ENCODE measurements at regions not wholly inside any gene's neighbourhood (a gene's known extent, or its start where the extent isn't known, plus 50 kb on each side); places are given as distances from the start of the nearest gene placed in this dataset.

DNA sequence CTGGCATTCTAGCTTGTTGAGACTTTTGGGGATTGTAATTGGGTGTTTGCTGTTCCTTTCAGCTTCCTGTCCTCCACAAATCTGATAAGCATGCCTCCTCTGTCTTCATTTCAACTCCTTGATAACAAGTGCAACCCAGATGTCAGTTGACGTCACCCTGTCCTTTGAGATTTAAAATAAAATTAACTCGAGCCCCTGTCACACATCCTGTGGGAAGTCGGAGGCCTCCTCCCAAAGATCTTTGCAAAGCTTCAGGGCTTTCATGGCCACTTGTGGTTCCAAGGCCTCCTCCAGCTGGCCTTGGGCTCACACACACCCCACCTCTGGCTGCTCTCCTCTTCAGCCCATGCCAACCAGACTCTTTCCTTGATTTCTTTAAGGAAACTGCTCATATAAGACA lies 69.9 kb upstream of the ITGA6 start:
- Histone ChIP-seq H3K9me3 (ENCODE audit: insufficient read depth, low read depth, low read length) (no peaks in the 10 kb centered on the region), H3K36me3 (ENCODE audit: insufficient read depth, low read depth, low read length) (no peaks in the 10 kb centered on the region)

DNA sequence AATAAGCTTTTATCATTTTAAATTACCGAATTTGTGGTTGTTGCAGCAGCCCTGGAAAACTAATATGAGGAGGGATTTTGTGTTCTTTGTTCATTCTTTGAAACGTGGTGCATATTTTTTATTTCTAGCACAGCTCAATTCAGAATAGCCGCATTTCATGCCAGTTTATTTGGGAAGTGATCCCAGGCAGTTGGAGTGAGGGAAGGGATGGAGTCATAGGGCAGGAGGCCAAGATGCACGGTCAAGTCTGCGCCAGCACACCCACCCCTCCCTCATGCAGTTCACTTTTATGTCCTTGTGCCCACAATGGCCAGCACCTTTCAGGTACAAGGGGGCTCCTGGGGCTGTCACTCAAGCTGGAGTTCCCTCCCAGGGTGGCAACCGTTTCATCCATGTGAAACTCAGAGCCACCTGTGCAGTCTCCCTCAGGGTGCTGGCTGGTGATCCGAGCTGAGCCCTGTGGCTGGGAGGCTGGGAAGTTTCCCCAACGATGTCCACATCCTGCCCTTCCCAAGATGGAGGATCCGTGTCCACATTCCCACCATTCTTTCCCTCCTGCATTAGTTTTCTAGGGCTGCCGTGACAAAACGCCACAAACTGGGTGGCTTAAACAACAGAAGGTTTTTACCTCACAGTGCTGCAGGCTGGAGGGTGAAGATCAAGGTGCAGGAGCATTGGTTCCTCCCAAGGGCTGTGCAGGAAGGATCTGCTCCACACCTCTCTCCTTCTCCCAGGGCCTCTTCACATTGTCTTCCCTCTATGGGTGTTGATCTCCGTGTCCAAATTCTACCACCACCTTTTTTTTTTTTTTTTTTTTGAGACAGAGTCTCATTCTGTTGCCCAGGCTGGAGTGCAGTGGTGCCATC lies 68.5 kb upstream of the ITGA6 start:
- Histone ChIP-seq H3K9me3 (ENCODE audit: insufficient read depth, low read depth, low read length) (no peaks in the 10 kb centered on the region), H3K27me3 (ENCODE audit: insufficient read depth, low read length) (no peaks in the 10 kb centered on the region), H3K4me1 (ENCODE audit: insufficient read depth, low read length) (no peaks in the 10 kb centered on the region; the same call in 1 of the 2 replicates), H3K9ac (ENCODE audit: low read depth, low read length) (no peak overlapping the region), H3K4me3 (ENCODE audit: low read length) (no peak overlapping the region), H3K36me3 (ENCODE audit: insufficient read depth, low read depth, low read length) (no peaks in the 10 kb centered on the region), H3K27ac (ENCODE audit: low read length) (no peak overlapping the region)

More for the DNA sequence above, 69.9 kb upstream of the ITGA6 start:
- Histone ChIP-seq H3K9ac (ENCODE audit: low read depth, low read length) (no peak overlapping the region), H3K27me3 (ENCODE audit: insufficient read depth, low read length) (no peaks in the 10 kb centered on the region), H3K27ac (ENCODE audit: low read length) (no peak overlapping the region), H3K4me1 (ENCODE audit: insufficient read depth, low read length) (no peaks in the 10 kb centered on the region; the same call in 1 of the 2 replicates), H3K4me3 (ENCODE audit: low read length) (no peak overlapping the region)

DNA sequence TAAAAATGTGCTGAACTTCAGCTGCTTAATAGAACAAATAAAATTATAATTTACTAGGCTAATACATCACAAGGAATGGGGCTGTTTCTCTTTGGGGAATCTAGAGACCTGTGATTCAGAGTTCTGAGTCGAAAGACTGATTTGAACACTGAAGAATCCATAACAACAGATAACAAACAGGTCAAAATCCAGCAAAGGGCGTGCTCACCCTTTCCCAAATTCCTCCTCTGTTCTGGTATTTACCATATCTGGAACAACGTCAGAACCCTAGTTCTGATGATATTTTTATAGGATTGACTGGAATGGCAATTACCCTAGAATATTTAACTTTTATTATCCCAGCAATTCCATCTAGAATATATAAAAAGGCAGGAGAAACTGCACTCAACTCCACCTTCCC lies 66.0 kb upstream of the ITGA6 start:
- H3K4me1 ChIP-seq (ENCODE audit: insufficient read depth, low read length), result no peaks in the 10 kb centered on the region; the same call in 1 of the 2 replicates
- no peak overlapping the region for H3K27ac ChIP-seq (ENCODE audit: low read length)
- no peaks in the 10 kb centered on the region for H3K36me3 ChIP-seq (ENCODE audit: insufficient read depth, low read depth, low read length)
- no peaks in the 10 kb centered on the region for H3K27me3 ChIP-seq (ENCODE audit: insufficient read depth, low read length)
- no peak overlapping the region for H3K9ac ChIP-seq (ENCODE audit: low read depth, low read length)
- no peak overlapping the region for H3K4me3 ChIP-seq (ENCODE audit: low read length)
- no peaks in the 10 kb centered on the region for H3K9me3 ChIP-seq (ENCODE audit: insufficient read depth, low read depth, low read length)

DNA sequence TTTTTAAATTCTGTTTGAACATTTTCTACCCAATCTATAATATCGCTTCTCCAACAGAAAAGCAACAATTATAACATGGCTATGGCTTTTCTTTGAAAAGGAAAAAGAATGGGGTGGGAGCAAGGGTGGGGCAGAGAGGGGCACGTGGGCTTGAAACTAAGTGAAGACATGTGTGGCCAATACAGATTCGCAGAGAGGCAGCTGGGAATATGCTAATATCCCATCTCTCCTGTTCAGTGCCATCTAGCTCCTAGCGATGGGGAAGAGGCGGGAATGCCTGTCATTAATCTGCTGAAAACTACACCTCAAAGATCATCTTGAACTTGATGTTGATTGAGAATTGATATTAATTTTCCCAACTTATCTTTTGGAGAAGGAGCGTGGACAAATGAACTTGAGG lies 65.5 kb upstream of the ITGA6 start:
- Histone ChIP-seq H3K27me3 (ENCODE audit: insufficient read depth, low read length) (no peaks in the 10 kb centered on the region), H3K9me3 (ENCODE audit: insufficient read depth, low read depth, low read length) (no peaks in the 10 kb centered on the region), H3K9ac (ENCODE audit: low read depth, low read length) (no peak overlapping the region), H3K4me3 (ENCODE audit: low read length) (no peak overlapping the region), H3K4me1 (ENCODE audit: insufficient read depth, low read length) (no peaks in the 10 kb centered on the region; the same call in 1 of the 2 replicates), H3K36me3 (ENCODE audit: insufficient read depth, low read depth, low read length) (no peaks in the 10 kb centered on the region), H3K27ac (ENCODE audit: low read length) (no peak overlapping the region)

DNA sequence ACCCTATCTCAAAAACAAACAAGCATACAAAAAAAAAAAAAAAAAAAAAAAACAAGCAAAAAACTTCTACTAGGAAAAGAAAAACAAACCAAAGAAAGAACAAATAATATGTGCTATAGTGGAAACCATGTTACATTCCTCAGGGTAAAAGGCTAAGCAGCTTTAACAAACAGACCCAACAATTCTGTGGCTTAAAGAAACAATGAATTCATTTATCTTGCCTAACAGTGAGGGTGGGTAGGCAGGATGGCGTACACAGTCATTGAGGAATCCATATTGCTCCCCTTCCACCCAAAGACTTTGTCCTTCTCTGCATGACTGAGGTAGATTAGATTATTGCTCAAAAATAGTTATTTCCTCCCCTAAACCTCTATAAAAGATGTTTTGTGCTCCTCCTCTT lies 63.1 kb upstream of the ITGA6 start:
- H3K27ac ChIP-seq (ENCODE audit: low read length), result no peak overlapping the region
- H3K9ac ChIP-seq (ENCODE audit: low read depth, low read length), result no peak overlapping the region
- no peaks in the 10 kb centered on the region for H3K4me1 ChIP-seq (ENCODE audit: insufficient read depth, low read length)
- H3K9me3 ChIP-seq (ENCODE audit: insufficient read depth, low read depth, low read length), result peaks cover 7% of the 10 kb centered on the region; the same call in 1 of the 2 replicates
- no peaks in the 10 kb centered on the region for H3K36me3 ChIP-seq (ENCODE audit: insufficient read depth, low read depth, low read length)
- no peaks in the 10 kb centered on the region for H3K27me3 ChIP-seq (ENCODE audit: insufficient read depth, low read length)
- no peak overlapping the region for H3K4me3 ChIP-seq (ENCODE audit: low read length)

DNA sequence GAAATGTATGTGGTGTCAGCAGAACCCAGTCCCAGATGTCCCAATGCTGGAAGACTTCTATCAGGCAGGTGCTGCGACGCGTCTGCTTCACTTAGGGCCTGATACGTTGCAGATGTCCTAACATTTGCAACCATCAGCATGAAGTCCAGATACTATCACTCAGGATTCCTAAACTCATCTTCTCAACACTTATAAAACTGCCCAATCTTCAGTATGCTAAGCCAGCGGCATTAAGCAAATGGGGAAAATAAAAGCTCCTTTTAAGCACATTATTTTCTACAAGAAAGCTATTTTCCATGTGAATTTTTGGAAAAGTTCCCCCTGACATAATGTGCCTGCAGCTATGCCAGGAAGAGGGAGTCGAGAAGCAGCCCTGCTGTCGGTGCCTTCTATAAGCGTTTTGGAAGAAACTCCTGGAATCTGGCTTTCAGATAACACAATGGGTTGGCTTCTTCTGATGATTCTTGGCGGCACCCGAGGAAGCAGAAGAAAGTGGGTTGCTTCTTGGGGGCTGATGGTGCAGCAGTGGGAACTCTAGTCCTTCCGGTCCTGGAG lies 60.7 kb upstream of the ITGA6 start:
- H3K36me3 ChIP-seq (ENCODE audit: insufficient read depth, low read depth, low read length), result no peaks in the 10 kb centered on the region
- H3K4me3 ChIP-seq (ENCODE audit: low read length), result no peak overlapping the region
- H3K9me3 ChIP-seq (ENCODE audit: insufficient read depth, low read depth, low read length), result peaks cover 12% of the 10 kb centered on the region
- H3K9ac ChIP-seq (ENCODE audit: low read depth, low read length), result no peak overlapping the region
- H3K4me1 ChIP-seq (ENCODE audit: insufficient read depth, low read length), result no peaks in the 10 kb centered on the region; the same call in 1 of the 2 replicates
- no peak overlapping the region for H3K27ac ChIP-seq (ENCODE audit: low read length)
- no peaks in the 10 kb centered on the region for H3K27me3 ChIP-seq (ENCODE audit: insufficient read depth, low read length)

DNA sequence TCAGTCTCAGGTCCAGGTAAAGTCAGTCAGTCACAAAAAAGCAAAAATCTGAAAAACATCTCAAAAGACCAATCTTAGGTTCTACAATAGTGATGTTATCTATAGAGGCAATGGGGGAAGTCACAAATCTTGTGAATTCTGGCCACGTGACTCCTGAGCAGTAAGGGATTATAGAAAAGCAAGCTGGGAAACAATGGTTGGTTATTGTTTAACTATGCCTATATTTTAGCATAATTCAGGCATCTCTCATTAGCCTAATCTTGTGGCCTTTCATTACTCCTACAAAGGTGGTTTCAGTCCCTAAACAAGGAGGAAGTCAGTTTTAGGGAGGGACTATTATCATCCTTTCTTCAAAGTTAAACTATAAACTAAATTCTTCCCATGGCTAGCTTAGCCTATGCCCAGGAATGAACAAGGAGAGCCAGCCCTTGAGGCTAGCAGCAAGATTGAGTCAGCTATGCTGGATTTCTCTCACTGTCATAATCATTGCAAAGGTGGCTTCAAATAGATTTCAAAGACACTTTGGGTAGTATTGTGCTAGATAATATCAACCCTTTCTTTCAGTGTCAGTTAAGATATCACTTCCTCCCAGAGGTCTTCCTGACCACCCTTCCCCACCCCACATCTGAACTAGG lies 56.4 kb upstream of the ITGA6 start:
- H3K36me3 ChIP-seq (ENCODE audit: insufficient read depth, low read depth, low read length), result no peaks in the 10 kb centered on the region
- no peak overlapping the region for H3K27ac ChIP-seq (ENCODE audit: low read length)
- H3K9me3 ChIP-seq (ENCODE audit: insufficient read depth, low read depth, low read length), result peaks cover 12% of the 10 kb centered on the region
- peaks cover 5% of the 10 kb centered on the region for H3K4me1 ChIP-seq (ENCODE audit: insufficient read depth, low read length)
- H3K27me3 ChIP-seq (ENCODE audit: insufficient read depth, low read length), result no peaks in the 10 kb centered on the region
- no peak overlapping the region for H3K4me3 ChIP-seq (ENCODE audit: low read length)
- H3K9ac ChIP-seq (ENCODE audit: low read depth, low read length), result no peak overlapping the region

DNA sequence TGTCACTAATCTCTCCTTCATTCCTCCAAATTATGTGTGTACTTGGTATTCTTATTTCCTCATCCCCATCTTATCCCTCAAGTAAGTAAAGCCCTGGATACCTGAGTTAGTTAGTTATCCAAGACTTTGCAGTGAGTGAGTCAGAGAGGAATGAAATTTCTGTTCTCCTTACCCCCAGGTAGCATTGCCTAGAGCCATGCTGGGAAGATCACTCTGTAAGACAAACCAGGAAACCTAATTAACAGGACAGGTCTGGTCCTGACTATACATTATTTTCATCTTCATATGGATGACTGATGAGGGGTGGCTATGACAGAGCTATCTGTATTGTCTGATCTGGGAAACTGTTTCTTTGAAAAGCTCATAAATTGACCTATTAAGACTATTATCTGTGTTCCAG lies 55.0 kb upstream of the ITGA6 start:
- Histone ChIP-seq H3K4me1 (ENCODE audit: insufficient read depth, low read length) (peaks cover 8% of the 10 kb centered on the region), H3K36me3 (ENCODE audit: insufficient read depth, low read depth, low read length) (no peaks in the 10 kb centered on the region), H3K27me3 (ENCODE audit: insufficient read depth, low read length) (no peaks in the 10 kb centered on the region), H3K4me3 (ENCODE audit: low read length) (no peak overlapping the region), H3K27ac (ENCODE audit: low read length) (no peak overlapping the region), H3K9ac (ENCODE audit: low read depth, low read length) (no peak overlapping the region), H3K9me3 (ENCODE audit: insufficient read depth, low read depth, low read length) (peaks cover 12% of the 10 kb centered on the region)

DNA sequence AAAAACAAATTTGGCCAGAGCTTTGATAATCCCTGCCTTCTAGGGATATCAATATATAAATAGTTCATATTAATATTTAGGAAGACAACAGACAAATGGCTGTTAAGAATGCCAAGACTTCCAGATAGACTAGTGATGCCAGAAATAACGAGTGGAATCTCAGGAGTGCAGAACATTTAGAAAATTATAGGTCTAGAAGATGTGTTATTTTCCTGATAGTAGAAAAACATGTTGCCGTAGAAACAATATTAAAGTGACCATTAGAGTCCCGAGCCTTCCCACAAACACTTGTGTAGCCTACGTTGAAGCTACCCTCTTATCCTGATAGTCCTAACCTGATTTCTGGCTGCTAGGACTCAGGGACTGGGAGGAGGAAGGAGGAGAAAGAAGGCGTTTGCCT lies 54.3 kb upstream of the ITGA6 start:
- no peak overlapping the region for H3K27ac ChIP-seq (ENCODE audit: low read length)
- H3K9me3 ChIP-seq (ENCODE audit: insufficient read depth, low read depth, low read length), result peaks cover 12% of the 10 kb centered on the region
- H3K9ac ChIP-seq (ENCODE audit: low read depth, low read length), result no peak overlapping the region
- H3K4me3 ChIP-seq (ENCODE audit: low read length), result no peak overlapping the region
- H3K27me3 ChIP-seq (ENCODE audit: insufficient read depth, low read length), result no peaks in the 10 kb centered on the region
- no peaks in the 10 kb centered on the region for H3K36me3 ChIP-seq (ENCODE audit: insufficient read depth, low read depth, low read length)
- H3K4me1 ChIP-seq (ENCODE audit: insufficient read depth, low read length), result peaks cover 8% of the 10 kb centered on the region

DNA sequence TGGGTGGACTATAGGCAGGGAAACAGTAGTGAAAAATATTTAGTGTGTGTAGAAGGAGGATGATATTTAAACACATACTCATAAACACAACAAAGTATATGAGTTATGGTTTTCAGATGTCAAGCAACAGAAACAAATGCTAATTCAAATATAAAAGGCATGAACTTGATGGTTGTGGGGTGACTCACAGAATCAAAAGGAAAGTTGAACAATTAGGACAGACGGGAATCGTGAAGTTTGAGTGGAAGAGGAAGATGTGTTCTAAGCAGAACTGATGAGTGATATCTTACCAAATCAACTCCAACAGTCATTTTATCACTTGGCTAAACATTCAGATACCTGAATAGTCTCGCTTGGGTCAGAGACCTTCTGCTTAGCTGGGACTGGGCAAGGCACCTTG lies 53.6 kb upstream of the ITGA6 start:
- H3K27ac ChIP-seq (ENCODE audit: low read length), result no peak overlapping the region
- peaks cover 10% of the 10 kb centered on the region for H3K9me3 ChIP-seq (ENCODE audit: insufficient read depth, low read depth, low read length)
- no peaks in the 10 kb centered on the region for H3K36me3 ChIP-seq (ENCODE audit: insufficient read depth, low read depth, low read length)
- peaks cover 8% of the 10 kb centered on the region for H3K4me1 ChIP-seq (ENCODE audit: insufficient read depth, low read length)
- H3K4me3 ChIP-seq (ENCODE audit: low read length), result no peak overlapping the region
- no peak overlapping the region for H3K9ac ChIP-seq (ENCODE audit: low read depth, low read length)
- H3K27me3 ChIP-seq (ENCODE audit: insufficient read depth, low read length), result no peaks in the 10 kb centered on the region

DNA sequence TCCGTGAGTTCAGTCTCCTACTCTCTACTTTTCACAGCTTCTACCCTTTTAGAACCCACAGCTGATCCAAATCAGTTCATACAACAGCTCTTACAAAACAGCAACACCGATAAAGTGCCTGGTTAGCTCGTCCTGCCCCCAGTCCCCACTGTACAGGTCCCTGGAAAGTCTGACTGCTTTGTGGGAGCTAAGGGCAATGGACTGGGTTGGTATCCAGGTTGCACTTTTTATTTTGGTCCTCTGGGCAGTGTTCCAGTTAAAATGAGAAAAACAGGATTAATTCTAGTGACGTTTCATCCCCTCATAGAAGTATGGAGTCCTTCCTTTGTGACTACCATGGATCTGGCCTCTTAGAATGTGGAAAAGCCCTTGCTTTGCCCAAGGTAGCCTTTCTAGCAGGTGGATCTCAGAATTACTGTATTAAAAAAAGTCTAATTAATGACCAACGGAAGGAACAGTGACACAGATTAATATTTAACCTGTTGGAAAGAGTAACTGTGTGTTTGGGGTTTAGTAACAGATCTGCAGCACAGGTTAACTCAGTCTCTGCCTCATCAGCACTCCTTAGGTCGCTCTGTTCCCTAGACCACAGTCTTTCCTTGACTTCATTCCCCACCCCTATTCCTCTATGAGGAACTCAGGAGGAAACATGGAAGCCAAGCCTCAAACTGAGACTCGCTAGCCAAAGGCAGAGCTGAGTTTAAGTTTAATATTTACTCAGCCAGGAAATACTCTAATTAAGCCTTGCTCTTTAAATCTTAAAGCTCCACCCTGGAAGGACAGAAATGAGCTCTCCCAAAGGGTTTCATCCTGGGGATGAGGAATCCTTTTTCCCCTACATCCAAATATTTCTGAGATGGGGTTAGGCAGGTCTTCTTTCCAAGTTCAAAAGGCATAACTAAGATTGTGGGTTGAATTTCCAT lies 52.8 kb upstream of the ITGA6 start:
- H3K9ac ChIP-seq (ENCODE audit: low read depth, low read length), result no peak overlapping the region
- H3K9me3 ChIP-seq (ENCODE audit: insufficient read depth, low read depth, low read length), result peaks cover 5% of the 10 kb centered on the region
- no peak overlapping the region for H3K4me3 ChIP-seq (ENCODE audit: low read length)
- H3K27me3 ChIP-seq (ENCODE audit: insufficient read depth, low read length), result no peaks in the 10 kb centered on the region
- no peak overlapping the region for H3K27ac ChIP-seq (ENCODE audit: low read length)
- H3K36me3 ChIP-seq (ENCODE audit: insufficient read depth, low read depth, low read length), result no peaks in the 10 kb centered on the region
- peaks cover 12% of the 10 kb centered on the region for H3K4me1 ChIP-seq (ENCODE audit: insufficient read depth, low read length)
